ENCODE measurements at regions not wholly inside any gene's neighbourhood (a gene's known extent, or its start where the extent isn't known, plus 50 kb on each side); places are given as distances from the start of the nearest gene placed in this dataset.

DNA sequence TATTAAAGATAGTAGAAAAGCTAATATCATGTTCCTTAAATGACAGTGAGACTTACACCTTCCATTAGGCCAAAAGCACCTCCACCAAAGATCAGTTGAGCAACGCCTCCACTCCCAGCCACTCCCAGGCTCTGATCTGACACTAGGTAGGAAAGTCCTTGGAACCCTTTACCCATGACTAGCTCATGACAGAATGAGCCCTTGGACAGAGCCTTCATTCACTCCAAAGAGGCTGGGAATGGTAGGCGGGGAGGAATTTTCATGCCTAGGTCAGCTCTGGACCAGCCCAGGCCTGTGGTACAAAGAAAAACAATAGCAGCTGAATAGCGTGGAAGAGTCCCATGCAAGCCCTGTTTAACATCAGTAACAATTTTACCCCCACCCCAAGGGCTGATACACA lies 493.7 kb downstream of the NR2F1-AS1 start:
- H3K18ac ChIP-seq (ENCODE audit: low read depth in 1 of 2, low read length in 2 of 2), result no peak overlapping the region
- no peak overlapping the region for H3K4ac ChIP-seq (ENCODE audit: low read depth in 1 of 2, low read length in 2 of 2)
- no peak overlapping the region for H2BK5ac ChIP-seq (ENCODE audit: low read depth, low read length, poor library complexity, severe bottlenecking)
- H2BK12ac ChIP-seq (ENCODE audit: low read length in 2 of 2), result peak overlapping the region in 1 of 2 experiments; percentile 10
- no peak for DNase-seq
- H2BK15ac ChIP-seq (ENCODE audit: low read depth, poor library complexity, severe bottlenecking), result no peak overlapping the region
- H2BK120ac ChIP-seq (ENCODE audit: low read depth, low read length), result no peak overlapping the region
- no peaks in the 10 kb centered on the region for H3K9me3 ChIP-seq (ENCODE audit: control insufficient read depth, low read length)
- H3K14ac ChIP-seq (ENCODE audit: low read length in 2 of 2), result no peak overlapping the region
- H3K4me2 ChIP-seq (ENCODE audit: low read length, poor library complexity, severe bottlenecking), result no peak overlapping the region
- 97% methylated on average over 3 of the region's 3 CpGs for WGBS
- no peak overlapping the region for H4K91ac ChIP-seq (ENCODE audit: low read length)
- no peak overlapping the region for H4K8ac ChIP-seq (ENCODE audit: low read length)
- no peaks in the 10 kb centered on the region for H3K79me1 ChIP-seq (replicated peaks; ENCODE audit: low read length, poor library complexity, severe bottlenecking)
- no peak overlapping the region for H2AFZ ChIP-seq (ENCODE audit: low read depth, low read length)
- H3K9ac ChIP-seq (ENCODE audit: low read length), result no peak overlapping the region
- H3K23ac ChIP-seq (ENCODE audit: low read length in 2 of 2), result no peak overlapping the region
- no peaks in the 10 kb centered on the region for H3K36me3 ChIP-seq (ENCODE audit: control insufficient read depth in 1 of 2, insufficient read depth in 2 of 2, low read depth in 1 of 2, low read length in 2 of 2)
- H3K4me1 ChIP-seq (ENCODE audit: control insufficient read depth, insufficient read depth, low read depth, low read length), result no peaks in the 10 kb centered on the region
- H3K27me3 ChIP-seq (ENCODE audit: control insufficient read depth in 1 of 2, insufficient read depth in 1 of 2, low read length in 2 of 2), result no peaks in the 10 kb centered on the region
- H3K4me3 ChIP-seq (ENCODE audit: insufficient read depth in 1 of 2, low read depth in 1 of 2, low read length in 2 of 2), result no peak overlapping the region
- H2AK5ac ChIP-seq (ENCODE audit: low read length, severe bottlenecking), result no peak overlapping the region
- H3K27ac ChIP-seq (ENCODE audit: low read length, poor library complexity, severe bottlenecking), result no peak overlapping the region

DNA sequence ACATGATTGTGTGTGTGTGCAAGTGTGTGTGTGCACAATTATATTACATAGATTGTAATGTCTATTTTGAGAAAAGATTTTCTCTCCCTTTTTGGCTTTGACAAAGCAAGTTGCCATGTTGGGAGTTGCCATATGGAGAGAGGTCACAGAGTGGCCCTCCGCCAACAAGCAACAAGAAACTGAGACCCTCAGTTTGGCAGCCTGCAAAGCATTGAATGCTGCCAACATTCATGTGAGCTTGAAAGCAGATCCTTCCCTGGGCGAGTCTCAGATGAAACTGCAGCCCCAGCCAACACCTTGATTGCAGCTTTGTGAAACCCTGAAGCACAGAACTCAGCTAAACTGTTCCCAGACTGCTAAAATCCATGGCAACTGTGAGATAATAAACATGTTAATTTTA lies 498.0 kb downstream of the NR2F1-AS1 start:
- WGBS, result 98% methylated on average over 2 of the region's 2 CpGs
- Histone ChIP-seq H4K8ac (ENCODE audit: low read length) (no peak overlapping the region), H3K4me3 (ENCODE audit: insufficient read depth in 1 of 2, low read depth in 1 of 2, low read length in 2 of 2) (no peak overlapping the region), H2BK15ac (ENCODE audit: low read depth, poor library complexity, severe bottlenecking) (no peak overlapping the region), H3K9me3 (ENCODE audit: control insufficient read depth, low read length) (no peaks in the 10 kb centered on the region), H3K79me1 (replicated peaks; ENCODE audit: low read length, poor library complexity, severe bottlenecking) (no peaks in the 10 kb centered on the region), H3K4me1 (ENCODE audit: control insufficient read depth, insufficient read depth, low read depth, low read length) (peaks cover 2% of the 10 kb centered on the region), H3K4me2 (ENCODE audit: low read length, poor library complexity, severe bottlenecking) (no peak overlapping the region), H2BK5ac (ENCODE audit: low read depth, low read length, poor library complexity, severe bottlenecking) (no peak overlapping the region), H2BK12ac (ENCODE audit: low read length in 2 of 2) (no peak overlapping the region), H3K36me3 (ENCODE audit: control insufficient read depth in 1 of 2, insufficient read depth in 2 of 2, low read depth in 1 of 2, low read length in 2 of 2) (no peaks in the 10 kb centered on the region), H4K91ac (ENCODE audit: low read length) (no peak overlapping the region), H3K14ac (ENCODE audit: low read length in 2 of 2) (no peak overlapping the region), H2AK5ac (ENCODE audit: low read length, severe bottlenecking) (no peak overlapping the region), H3K23ac (ENCODE audit: low read length in 2 of 2) (no peak overlapping the region), H3K18ac (ENCODE audit: low read depth in 1 of 2, low read length in 2 of 2) (no peak overlapping the region), H3K27me3 (ENCODE audit: control insufficient read depth in 1 of 2, insufficient read depth in 1 of 2, low read length in 2 of 2) (no peaks in the 10 kb centered on the region), H2AFZ (ENCODE audit: low read depth, low read length) (no peak overlapping the region), H3K4ac (ENCODE audit: low read depth in 1 of 2, low read length in 2 of 2) (no peak overlapping the region), H3K27ac (ENCODE audit: low read length, poor library complexity, severe bottlenecking) (no peak overlapping the region), H2BK120ac (ENCODE audit: low read depth, low read length) (no peak overlapping the region), H3K9ac (ENCODE audit: low read length) (no peak overlapping the region)
- no peak for DNase-seq

DNA sequence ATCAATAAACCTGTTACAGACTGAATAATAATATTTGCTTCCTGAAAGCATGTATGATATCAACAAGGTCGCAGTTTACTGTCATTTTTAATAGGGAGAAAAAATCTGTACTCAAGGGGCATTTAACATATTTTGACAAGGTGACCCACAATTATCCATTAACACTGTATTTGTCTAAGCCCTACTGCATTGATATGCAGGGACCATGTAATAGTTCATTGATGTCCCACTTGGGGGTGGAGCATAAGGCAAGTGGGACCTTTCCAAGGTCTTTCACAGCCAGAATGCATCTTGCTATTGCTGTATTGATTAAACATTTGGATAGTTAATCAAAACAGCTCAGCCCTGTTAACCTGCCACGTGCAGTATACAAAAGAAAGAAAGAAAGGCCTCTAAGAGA lies 502.0 kb downstream of the NR2F1-AS1 start:
- no peak for DNase-seq
- Histone ChIP-seq H3K4me2 (ENCODE audit: low read length, poor library complexity, severe bottlenecking) (no peak overlapping the region), H3K9me3 (ENCODE audit: control insufficient read depth, low read length) (no peaks in the 10 kb centered on the region), H3K27ac (ENCODE audit: low read length, poor library complexity, severe bottlenecking) (no peak overlapping the region), H3K4ac (ENCODE audit: low read depth in 1 of 2, low read length in 2 of 2) (no peak overlapping the region), H3K27me3 (ENCODE audit: control insufficient read depth in 1 of 2, insufficient read depth in 1 of 2, low read length in 2 of 2) (no peaks in the 10 kb centered on the region), H3K9ac (ENCODE audit: low read length) (no peak overlapping the region), H2BK15ac (ENCODE audit: low read depth, poor library complexity, severe bottlenecking) (no peak overlapping the region), H3K79me1 (replicated peaks; ENCODE audit: low read length, poor library complexity, severe bottlenecking) (no peaks in the 10 kb centered on the region), H3K23ac (ENCODE audit: low read length in 2 of 2) (no peak overlapping the region), H2AFZ (ENCODE audit: low read depth, low read length) (no peak overlapping the region), H4K91ac (ENCODE audit: low read length) (no peak overlapping the region), H3K4me1 (ENCODE audit: control insufficient read depth, insufficient read depth, low read depth, low read length) (peaks cover 2% of the 10 kb centered on the region), H3K36me3 (ENCODE audit: control insufficient read depth in 1 of 2, insufficient read depth in 2 of 2, low read depth in 1 of 2, low read length in 2 of 2) (no peaks in the 10 kb centered on the region), H2BK120ac (ENCODE audit: low read depth, low read length) (no peak overlapping the region), H3K14ac (ENCODE audit: low read length in 2 of 2) (no peak overlapping the region), H3K4me3 (ENCODE audit: insufficient read depth in 1 of 2, low read depth in 1 of 2, low read length in 2 of 2) (no peak overlapping the region), H2BK5ac (ENCODE audit: low read depth, low read length, poor library complexity, severe bottlenecking) (no peak overlapping the region), H2AK5ac (ENCODE audit: low read length, severe bottlenecking) (no peak overlapping the region), H3K18ac (ENCODE audit: low read depth in 1 of 2, low read length in 2 of 2) (no peak overlapping the region), H2BK12ac (ENCODE audit: low read length in 2 of 2) (no peak overlapping the region), H4K8ac (ENCODE audit: low read length) (no peak overlapping the region)
- WGBS, result no CpG with 5 or more reads among the region's 2 CpGs

DNA sequence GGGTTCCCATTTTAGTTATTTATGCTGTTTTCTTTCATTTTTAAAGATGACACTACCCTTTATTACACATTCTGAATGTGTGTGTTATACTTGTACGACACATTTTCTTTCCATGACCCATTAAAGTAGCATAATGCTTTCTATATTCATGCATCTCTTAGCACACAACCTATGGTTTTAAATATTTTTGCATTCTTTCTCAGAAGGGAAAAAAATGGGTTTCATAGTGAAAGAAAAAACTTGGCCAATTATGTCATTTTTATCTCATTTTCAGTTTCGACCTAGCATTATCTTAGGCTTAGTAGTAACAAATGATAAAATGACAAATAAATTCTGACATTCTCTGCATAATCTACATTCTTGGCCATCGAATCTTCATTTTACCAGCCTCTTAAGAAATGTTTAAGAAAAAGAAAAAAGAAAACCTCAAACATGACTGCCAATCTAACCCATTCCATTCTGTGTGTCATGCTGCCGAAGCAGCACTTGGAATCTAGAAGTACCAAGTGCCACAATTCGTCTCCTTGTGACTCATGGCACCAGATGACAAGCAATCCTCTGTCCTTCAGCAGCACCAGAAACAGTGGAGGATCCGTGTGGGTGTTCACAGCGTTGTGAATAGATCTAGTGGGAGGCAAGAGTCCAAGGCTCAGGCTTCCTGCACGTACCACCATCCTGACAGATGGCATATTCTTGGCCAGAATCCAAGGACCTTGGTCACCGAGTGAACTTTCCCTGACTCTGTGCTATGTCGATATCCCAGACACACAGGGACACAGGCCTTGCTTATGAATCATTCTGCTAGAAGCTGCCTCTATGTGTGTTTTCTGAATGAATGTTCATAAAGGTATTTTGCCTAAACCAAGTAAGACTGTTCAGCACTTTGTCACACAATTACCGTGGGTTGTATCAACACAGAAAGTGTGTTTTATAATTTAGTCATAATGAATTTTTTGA lies 502.7 kb downstream of the NR2F1-AS1 start:
- Histone ChIP-seq H2BK15ac (ENCODE audit: low read depth, poor library complexity, severe bottlenecking) (no peak overlapping the region), H3K4me2 (ENCODE audit: low read length, poor library complexity, severe bottlenecking) (peak overlapping the region; percentile 33), H2BK5ac (ENCODE audit: low read depth, low read length, poor library complexity, severe bottlenecking) (no peak overlapping the region), H3K18ac (ENCODE audit: low read depth in 1 of 2, low read length in 2 of 2) (peak overlapping the region; percentile 14 to 65), H2BK12ac (ENCODE audit: low read length in 2 of 2) (peak overlapping the region in 1 of 2 experiments; percentile 51), H4K91ac (ENCODE audit: low read length) (no peak overlapping the region), H2BK120ac (ENCODE audit: low read depth, low read length) (no peak overlapping the region), H3K27me3 (ENCODE audit: control insufficient read depth in 1 of 2, insufficient read depth in 1 of 2, low read length in 2 of 2) (no peaks in the 10 kb centered on the region), H3K23ac (ENCODE audit: low read length in 2 of 2) (no peak overlapping the region), H2AFZ (ENCODE audit: low read depth, low read length) (no peak overlapping the region), H3K4ac (ENCODE audit: low read depth in 1 of 2, low read length in 2 of 2) (no peak overlapping the region), H3K4me1 (ENCODE audit: control insufficient read depth, insufficient read depth, low read depth, low read length) (peaks cover 2% of the 10 kb centered on the region), H2AK5ac (ENCODE audit: low read length, severe bottlenecking) (no peak overlapping the region), H3K79me1 (replicated peaks; ENCODE audit: low read length, poor library complexity, severe bottlenecking) (no peaks in the 10 kb centered on the region), H3K27ac (ENCODE audit: low read length, poor library complexity, severe bottlenecking) (peak overlapping the region; percentile 69), H3K4me3 (ENCODE audit: insufficient read depth in 1 of 2, low read depth in 1 of 2, low read length in 2 of 2) (peak overlapping the region in 1 of 2 experiments; percentile 43), H3K14ac (ENCODE audit: low read length in 2 of 2) (no peak overlapping the region), H3K9me3 (ENCODE audit: control insufficient read depth, low read length) (no peaks in the 10 kb centered on the region), H4K8ac (ENCODE audit: low read length) (peak overlapping the region; percentile 5), H3K9ac (ENCODE audit: low read length) (peak overlapping the region; percentile 33), H3K36me3 (ENCODE audit: control insufficient read depth in 1 of 2, insufficient read depth in 2 of 2, low read depth in 1 of 2, low read length in 2 of 2) (no peaks in the 10 kb centered on the region)
- WGBS, result 0% methylated on average over 7 of the region's 11 CpGs
- peak; percentile 90 for DNase-seq
